HL-60 (cell line): ENCODE measurements at regions not wholly inside any gene's neighbourhood (a gene's known extent, or its start where the extent isn't known, plus 50 kb on each side); places are given as distances from the start of the nearest gene placed in this dataset.
"Not testable (repeated sequence)": the region's sequence is repeated elsewhere in the genome, so short reads cannot be mapped to it uniquely, and the experiment has no call there.

ENCODE experiments used
- CTCF ChIP-seq: IDR thresholded peaks from one replicate; pipeline ENCODE4 v1.5.1; 2011; ENCODE audit warnings: low read length, control low read depth, inconsistent platforms; ENCODE audit not compliant: insufficient read depth
- POLR2AphosphoS5 ChIP-seq: IDR thresholded peaks from 2 replicates; pipeline ENCODE4 v1.6.1; 2012; ENCODE audit warnings: low read depth
- SPI1 ChIP-seq: IDR thresholded peaks from 2 replicates; pipeline ENCODE4 v1.6.1; 2012; ENCODE audit warnings: low read depth, mild to moderate bottlenecking, borderline replicate concordance

- TF ChIP-seq CTCF, SPI1, POLR2AphosphoS5: not testable (repeated sequence)
These were observed 125.4 kb downstream of the ART5 start for GRCh38 chr11:3516345-3516933.
